ENCODE measurements at regions not wholly inside any gene's neighbourhood (a gene's known extent, or its start where the extent isn't known, plus 50 kb on each side); places are given as distances from the start of the nearest gene placed in this dataset.

GRCh38 chr15:39360452-39360851, 220.4 kb upstream of the THBS1 start:
- Histone ChIP-seq H3K9me3 (no peaks in the 10 kb centered on the region), H3K4me1 (no peaks in the 10 kb centered on the region), H3K27me3 (no peaks in the 10 kb centered on the region), H3K27ac (no peak overlapping the region), H3K4me3 (no peak overlapping the region), H3K36me3 (no peaks in the 10 kb centered on the region)
- TF ChIP-seq POLR2A (IDR thresholded peaks at IDR 0.05): no peak
- no peak for TF ChIP-seq CTCF (IDR thresholded peaks at IDR 0.05)
- no peak for DNase-seq

- Histone ChIP-seq H3K27me3 (no peaks in the 10 kb centered on the region), H3K4me3 (no peak overlapping the region), H3K4me1 (no peaks in the 10 kb centered on the region), H3K27ac (no peak overlapping the region), H3K9me3 (no peaks in the 10 kb centered on the region), H3K36me3 (no peaks in the 10 kb centered on the region)
- DNase-seq: no peak
- no peak for TF ChIP-seq POLR2A (IDR thresholded peaks at IDR 0.05)
- TF ChIP-seq CTCF (IDR thresholded peaks at IDR 0.05): no peak
Measured at GRCh38 chr15:39361497-39361896, 219.4 kb upstream of the THBS1 start.

- H3K27me3 ChIP-seq: no peaks in the 10 kb centered on the region
- H3K4me3 ChIP-seq: no peak overlapping the region
- no peaks in the 10 kb centered on the region for H3K36me3 ChIP-seq
- no peaks in the 10 kb centered on the region for H3K9me3 ChIP-seq
- DNase-seq: no peak
- TF ChIP-seq POLR2A (IDR thresholded peaks at IDR 0.05) (no peak), CTCF (IDR thresholded peaks at IDR 0.05) (no peak)
- no peak overlapping the region for H3K27ac ChIP-seq
- H3K4me1 ChIP-seq: no peaks in the 10 kb centered on the region
Measured at GRCh38 chr15:39362821-39363561, 217.9 kb upstream of the THBS1 start.

GRCh38 chr15:39363761-39364586, 216.9 kb upstream of the THBS1 start:
- DNase-seq: no peak
- no peak overlapping the region for H3K27ac ChIP-seq
- H3K27me3 ChIP-seq: no peaks in the 10 kb centered on the region
- no peaks in the 10 kb centered on the region for H3K9me3 ChIP-seq
- H3K4me1 ChIP-seq: no peaks in the 10 kb centered on the region
- no peaks in the 10 kb centered on the region for H3K36me3 ChIP-seq
- TF ChIP-seq CTCF (IDR thresholded peaks at IDR 0.05) (no peak), POLR2A (IDR thresholded peaks at IDR 0.05) (no peak)
- no peak overlapping the region for H3K4me3 ChIP-seq

GRCh38 chr15:39364721-39365120, 216.2 kb upstream of the THBS1 start:
- Histone ChIP-seq H3K27ac (no peak overlapping the region), H3K27me3 (no peaks in the 10 kb centered on the region), H3K9me3 (no peaks in the 10 kb centered on the region), H3K4me3 (no peak overlapping the region), H3K36me3 (no peaks in the 10 kb centered on the region), H3K4me1 (no peaks in the 10 kb centered on the region)
- no peak for TF ChIP-seq POLR2A (IDR thresholded peaks at IDR 0.05)
- TF ChIP-seq CTCF (IDR thresholded peaks at IDR 0.05): no peak
- DNase-seq: no peak
